Esophagus squamous epithelium (tissue), 4 donors: ENCODE measurements at regions not wholly inside any gene's neighbourhood (a gene's known extent, or its start where the extent isn't known, plus 50 kb on each side); places are given as distances from the start of the nearest gene placed in this dataset.

Experiments used
- POLR2A ChIP-seq, 4 donors: fragments of 450-650 bp; IDR thresholded peaks; one replicate each; pipeline ENCODE4 v1.6.1; 2017; ENCODE audit warnings: antibody characterized with exemption in 4 of 4, mild to moderate bottlenecking in 4 of 4, moderate library complexity in 3 of 4
- TF ChIP-seq, protein P1 (sequence below), 6 experiments: fragments of 450-650 bp in 4 of 6; fragments of 200-600 bp in 2 of 6; sonication (generic) in 2 of 6; IDR thresholded peaks; one replicate each; pipeline ENCODE4 v1.5.1; 2016 to 2019; ENCODE audit warnings: antibody characterized with exemption in 6 of 6, mild to moderate bottlenecking in 4 of 6, moderate library complexity in 4 of 6

GRCh38 chr12:47562201-47562600, 143.6 kb downstream of the RPAP3 start:
- TF ChIP-seq, protein P1, sequence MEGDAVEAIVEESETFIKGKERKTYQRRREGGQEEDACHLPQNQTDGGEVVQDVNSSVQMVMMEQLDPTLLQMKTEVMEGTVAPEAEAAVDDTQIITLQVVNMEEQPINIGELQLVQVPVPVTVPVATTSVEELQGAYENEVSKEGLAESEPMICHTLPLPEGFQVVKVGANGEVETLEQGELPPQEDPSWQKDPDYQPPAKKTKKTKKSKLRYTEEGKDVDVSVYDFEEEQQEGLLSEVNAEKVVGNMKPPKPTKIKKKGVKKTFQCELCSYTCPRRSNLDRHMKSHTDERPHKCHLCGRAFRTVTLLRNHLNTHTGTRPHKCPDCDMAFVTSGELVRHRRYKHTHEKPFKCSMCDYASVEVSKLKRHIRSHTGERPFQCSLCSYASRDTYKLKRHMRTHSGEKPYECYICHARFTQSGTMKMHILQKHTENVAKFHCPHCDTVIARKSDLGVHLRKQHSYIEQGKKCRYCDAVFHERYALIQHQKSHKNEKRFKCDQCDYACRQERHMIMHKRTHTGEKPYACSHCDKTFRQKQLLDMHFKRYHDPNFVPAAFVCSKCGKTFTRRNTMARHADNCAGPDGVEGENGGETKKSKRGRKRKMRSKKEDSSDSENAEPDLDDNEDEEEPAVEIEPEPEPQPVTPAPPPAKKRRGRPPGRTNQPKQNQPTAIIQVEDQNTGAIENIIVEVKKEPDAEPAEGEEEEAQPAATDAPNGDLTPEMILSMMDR (IDR thresholded peaks at IDR 0.05): no peak
- no peak for TF ChIP-seq POLR2A (IDR thresholded peaks at IDR 0.05)
